ENCODE measurements at regions not wholly inside any gene's neighbourhood (a gene's known extent, or its start where the extent isn't known, plus 50 kb on each side); places are given as distances from the start of the nearest gene placed in this dataset.
A peak's percentile ranks its signal among the peaks of the same experiment; 100 is the strongest.
"Not testable (repeated sequence)": the region's sequence is repeated elsewhere in the genome, so short reads cannot be mapped to it uniquely, and the experiment has no call there.

GRCh38 chr3:80734920-80735319, 967.1 kb upstream of the ROBO1 start:
- DNase-seq (ENCODE audit: low read depth), result no peak

GRCh38 chr3:80734483-80734882, 966.7 kb upstream of the ROBO1 start:
- no peak for DNase-seq (ENCODE audit: low read depth)

- DNase-seq (ENCODE audit: low read depth), result peak; percentile 0
Measured at GRCh38 chr3:80733522-80734176, 965.9 kb upstream of the ROBO1 start.

- DNase-seq (ENCODE audit: low read depth), result not testable (repeated sequence)
Measured at GRCh38 chr3:80727561-80727960, 959.8 kb upstream of the ROBO1 start.

- DNase-seq (ENCODE audit: low read depth), result not testable (repeated sequence)
Measured at GRCh38 chr3:80709597-80710322, 942.0 kb upstream of the ROBO1 start.

- DNase-seq (ENCODE audit: low read depth), result no peak
Measured at GRCh38 chr3:80705290-80705689, 937.5 kb upstream of the ROBO1 start.

GRCh38 chr3:80701349-80701748, 933.6 kb upstream of the ROBO1 start:
- DNase-seq (ENCODE audit: low read depth), result no peak

- DNase-seq (ENCODE audit: low read depth), result no peak
Measured at GRCh38 chr3:80697291-80697690, 929.5 kb upstream of the ROBO1 start.

- DNase-seq (ENCODE audit: low read depth), result no peak
Measured at GRCh38 chr3:80696280-80696679, 928.5 kb upstream of the ROBO1 start.

- DNase-seq (ENCODE audit: low read depth), result no peak
Measured at GRCh38 chr3:80688814-80689213, 921.0 kb upstream of the ROBO1 start.

- DNase-seq (ENCODE audit: low read depth), result no peak
Measured at GRCh38 chr3:80682951-80683350, 915.2 kb upstream of the ROBO1 start.

- no peak for DNase-seq (ENCODE audit: low read depth)
Measured at GRCh38 chr3:80682235-80682634, 914.4 kb upstream of the ROBO1 start.

- DNase-seq (ENCODE audit: low read depth), result no peak
Measured at GRCh38 chr3:80677796-80678195, 910.0 kb upstream of the ROBO1 start.

GRCh38 chr3:80676866-80677265, 909.1 kb upstream of the ROBO1 start:
- no peak for DNase-seq (ENCODE audit: low read depth)

GRCh38 chr3:80676261-80676660, 908.5 kb upstream of the ROBO1 start:
- no peak for DNase-seq (ENCODE audit: low read depth)

GRCh38 chr3:80675790-80676189, 908.0 kb upstream of the ROBO1 start:
- DNase-seq (ENCODE audit: low read depth), result no peak

GRCh38 chr3:80668600-80669294, 900.9 kb upstream of the ROBO1 start:
- DNase-seq (ENCODE audit: low read depth), result no peak

- DNase-seq (ENCODE audit: low read depth), result no peak
Measured at GRCh38 chr3:80668100-80668499, 900.3 kb upstream of the ROBO1 start.

GRCh38 chr3:80663426-80663825, 895.6 kb upstream of the ROBO1 start:
- DNase-seq (ENCODE audit: low read depth), result no peak

- DNase-seq (ENCODE audit: low read depth), result no peak
Measured at GRCh38 chr3:80655216-80655615, 887.4 kb upstream of the ROBO1 start.

GRCh38 chr3:80649170-80649569, 881.4 kb upstream of the ROBO1 start:
- no peak for DNase-seq (ENCODE audit: low read depth)

- DNase-seq (ENCODE audit: low read depth), result no peak
Measured at GRCh38 chr3:80643421-80643820, 875.6 kb upstream of the ROBO1 start.

All from GM04504 (cell line).